ENCODE measurements at regions not wholly inside any gene's neighbourhood (a gene's known extent, or its start where the extent isn't known, plus 50 kb on each side); places are given as distances from the start of the nearest gene placed in this dataset.

GRCh38 chr11:119809346-119809745 lies 80.3 kb upstream of the NECTIN1 start:
- TF ChIP-seq EZH2 (IDR thresholded peaks at IDR 0.05; ENCODE audit: low read depth, unreplicated experiment) (no peak), POLR2AphosphoS5 (IDR thresholded peaks at IDR 0.05; ENCODE audit: low read depth) (no peak), EZH2phosphoT487 (IDR thresholded peaks at IDR 0.05; ENCODE audit: unreplicated experiment) (no peak), JUNB (IDR thresholded peaks at IDR 0.05; ENCODE audit: unreplicated experiment) (no peak), NANOG (IDR thresholded peaks at IDR 0.05; ENCODE audit: borderline replicate concordance) (no peak), CREB1 (CRISPR knock-in tag; IDR thresholded peaks at IDR 0.05; ENCODE audit: low read depth) (no peak), STAT1 (IDR thresholded peaks at IDR 0.05; ENCODE audit: unreplicated experiment) (no peak), ZNF114 (CRISPR knock-in tag; IDR thresholded peaks at IDR 0.05) (no peak)
- TF ChIP-seq, protein P1, sequence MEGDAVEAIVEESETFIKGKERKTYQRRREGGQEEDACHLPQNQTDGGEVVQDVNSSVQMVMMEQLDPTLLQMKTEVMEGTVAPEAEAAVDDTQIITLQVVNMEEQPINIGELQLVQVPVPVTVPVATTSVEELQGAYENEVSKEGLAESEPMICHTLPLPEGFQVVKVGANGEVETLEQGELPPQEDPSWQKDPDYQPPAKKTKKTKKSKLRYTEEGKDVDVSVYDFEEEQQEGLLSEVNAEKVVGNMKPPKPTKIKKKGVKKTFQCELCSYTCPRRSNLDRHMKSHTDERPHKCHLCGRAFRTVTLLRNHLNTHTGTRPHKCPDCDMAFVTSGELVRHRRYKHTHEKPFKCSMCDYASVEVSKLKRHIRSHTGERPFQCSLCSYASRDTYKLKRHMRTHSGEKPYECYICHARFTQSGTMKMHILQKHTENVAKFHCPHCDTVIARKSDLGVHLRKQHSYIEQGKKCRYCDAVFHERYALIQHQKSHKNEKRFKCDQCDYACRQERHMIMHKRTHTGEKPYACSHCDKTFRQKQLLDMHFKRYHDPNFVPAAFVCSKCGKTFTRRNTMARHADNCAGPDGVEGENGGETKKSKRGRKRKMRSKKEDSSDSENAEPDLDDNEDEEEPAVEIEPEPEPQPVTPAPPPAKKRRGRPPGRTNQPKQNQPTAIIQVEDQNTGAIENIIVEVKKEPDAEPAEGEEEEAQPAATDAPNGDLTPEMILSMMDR (conservative IDR thresholded peaks at IDR 0.05; ENCODE audit: low read depth in 2 of 2) = no peak
- TF ChIP-seq, protein P2, sequence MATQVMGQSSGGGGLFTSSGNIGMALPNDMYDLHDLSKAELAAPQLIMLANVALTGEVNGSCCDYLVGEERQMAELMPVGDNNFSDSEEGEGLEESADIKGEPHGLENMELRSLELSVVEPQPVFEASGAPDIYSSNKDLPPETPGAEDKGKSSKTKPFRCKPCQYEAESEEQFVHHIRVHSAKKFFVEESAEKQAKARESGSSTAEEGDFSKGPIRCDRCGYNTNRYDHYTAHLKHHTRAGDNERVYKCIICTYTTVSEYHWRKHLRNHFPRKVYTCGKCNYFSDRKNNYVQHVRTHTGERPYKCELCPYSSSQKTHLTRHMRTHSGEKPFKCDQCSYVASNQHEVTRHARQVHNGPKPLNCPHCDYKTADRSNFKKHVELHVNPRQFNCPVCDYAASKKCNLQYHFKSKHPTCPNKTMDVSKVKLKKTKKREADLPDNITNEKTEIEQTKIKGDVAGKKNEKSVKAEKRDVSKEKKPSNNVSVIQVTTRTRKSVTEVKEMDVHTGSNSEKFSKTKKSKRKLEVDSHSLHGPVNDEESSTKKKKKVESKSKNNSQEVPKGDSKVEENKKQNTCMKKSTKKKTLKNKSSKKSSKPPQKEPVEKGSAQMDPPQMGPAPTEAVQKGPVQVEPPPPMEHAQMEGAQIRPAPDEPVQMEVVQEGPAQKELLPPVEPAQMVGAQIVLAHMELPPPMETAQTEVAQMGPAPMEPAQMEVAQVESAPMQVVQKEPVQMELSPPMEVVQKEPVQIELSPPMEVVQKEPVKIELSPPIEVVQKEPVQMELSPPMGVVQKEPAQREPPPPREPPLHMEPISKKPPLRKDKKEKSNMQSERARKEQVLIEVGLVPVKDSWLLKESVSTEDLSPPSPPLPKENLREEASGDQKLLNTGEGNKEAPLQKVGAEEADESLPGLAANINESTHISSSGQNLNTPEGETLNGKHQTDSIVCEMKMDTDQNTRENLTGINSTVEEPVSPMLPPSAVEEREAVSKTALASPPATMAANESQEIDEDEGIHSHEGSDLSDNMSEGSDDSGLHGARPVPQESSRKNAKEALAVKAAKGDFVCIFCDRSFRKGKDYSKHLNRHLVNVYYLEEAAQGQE (IDR thresholded peaks at IDR 0.05; ENCODE audit: unreplicated experiment) = no peak
